Prostate gland (tissue), 2 donors: ENCODE measurements at regions not wholly inside any gene's neighbourhood (a gene's known extent, or its start where the extent isn't known, plus 50 kb on each side); places are given as distances from the start of the nearest gene placed in this dataset.

Experiments used
- DNase-seq: peaks from one replicate; pipeline ENCODE4 v3.0.0-alpha.2; 2019; ENCODE audit warnings: low spot score
- H3K27ac ChIP-seq, 2 donors: fragments of 200-600 bp; sonication (generic); 2 replicates each; pipeline ENCODE4 v1.5.1; 2017 to 2019
- H3K27me3 ChIP-seq: fragments of 200-600 bp; sonication (generic); replicated peaks from 2 replicates; pipeline ENCODE4 v1.5.1; 2019; ENCODE audit not compliant: insufficient read depth
- H3K36me3 ChIP-seq, 2 donors: fragments of 200-600 bp; sonication (generic); 1 replicate in 1 of 2; 2 replicates in 1 of 2; pipeline versions ENCODE4 v1.5.1 to v1.8.1; 2017 to 2019
- H3K4me1 ChIP-seq: fragments of 200-600 bp; sonication (generic); replicated peaks from 2 replicates; pipeline ENCODE4 v1.5.1; 2019
- H3K4me3 ChIP-seq, 2 donors: fragments of 200-600 bp; sonication (generic); 2 replicates each; pipeline ENCODE4 v1.5.1; 2017 to 2019
- H3K9me3 ChIP-seq: fragments of 200-600 bp; sonication (generic); 2 replicates; pipeline ENCODE4 v1.5.1; 2017
- POLR2A ChIP-seq: fragments of 450-650 bp; IDR thresholded peaks from one replicate; pipeline ENCODE4 v1.6.1; 2016; ENCODE audit warnings: antibody characterized with exemption, mild to moderate bottlenecking
- POLR2AphosphoS5 ChIP-seq: sonication (generic); formaldehyde crosslinking; IDR thresholded peaks from one replicate; pipeline ENCODE4 v1.6.1; 2017; ENCODE audit warnings: antibody characterized with exemption
- WGBS: methylation state at CpG from one replicate; pipeline ENCODE4 v1.1.5; 2018; 5-methylcytosine and 5-hydroxymethylcytosine counted together
- intact Hi-C: fragments of 100-400 bp; cut with DNase I; formaldehyde crosslinking; loops from one replicate; pipeline ENCODE4 v1.14.2; 2022
- TF ChIP-seq, protein P1 (sequence below), 4 experiments: fragments of 200-600 bp in 2 of 4; fragments of 450-650 bp in 2 of 4; sonication (generic) in 2 of 4; IDR thresholded peaks; 1 replicate in 3 of 4; 2 replicates in 1 of 4; pipeline ENCODE4 v1.5.1; 2016 to 2019; ENCODE audit warnings: antibody characterized with exemption in 4 of 4, mild to moderate bottlenecking in 2 of 4, moderate library complexity in 2 of 4

DNA sequence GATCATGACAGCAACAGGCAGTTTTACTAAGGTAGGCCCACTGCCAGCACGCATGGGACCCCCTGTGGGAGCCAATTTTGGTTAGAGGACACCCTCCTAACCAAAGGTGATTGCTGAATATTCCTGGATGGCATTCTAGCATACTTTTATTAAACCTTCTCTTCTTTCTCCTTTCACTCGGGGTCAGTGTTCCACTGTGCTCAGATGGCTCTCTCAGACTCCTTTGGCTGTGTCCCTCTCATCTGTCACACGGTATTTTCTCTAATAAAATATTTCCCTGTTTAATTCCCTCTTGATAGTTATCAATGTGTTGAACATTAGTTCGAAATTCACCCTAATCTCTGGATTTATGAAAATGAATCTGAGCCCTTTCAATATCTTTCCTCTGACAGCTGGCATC is 1315.3 kb downstream of the FSTL5 start:
- no peak overlapping the region for H3K27ac ChIP-seq
- no peaks in the 10 kb centered on the region for H3K9me3 ChIP-seq
- DNase-seq: no peak
- 59% methylated on average over 4 of the region's 4 CpGs for WGBS
- no peaks in the 10 kb centered on the region for H3K4me1 ChIP-seq
- no peaks in the 10 kb centered on the region for H3K27me3 ChIP-seq
- H3K36me3 ChIP-seq: no peaks in the 10 kb centered on the region
- intact Hi-C loops: no loop called here
- TF ChIP-seq POLR2A (no peak), POLR2AphosphoS5 (no peak)
- TF ChIP-seq, protein P1, sequence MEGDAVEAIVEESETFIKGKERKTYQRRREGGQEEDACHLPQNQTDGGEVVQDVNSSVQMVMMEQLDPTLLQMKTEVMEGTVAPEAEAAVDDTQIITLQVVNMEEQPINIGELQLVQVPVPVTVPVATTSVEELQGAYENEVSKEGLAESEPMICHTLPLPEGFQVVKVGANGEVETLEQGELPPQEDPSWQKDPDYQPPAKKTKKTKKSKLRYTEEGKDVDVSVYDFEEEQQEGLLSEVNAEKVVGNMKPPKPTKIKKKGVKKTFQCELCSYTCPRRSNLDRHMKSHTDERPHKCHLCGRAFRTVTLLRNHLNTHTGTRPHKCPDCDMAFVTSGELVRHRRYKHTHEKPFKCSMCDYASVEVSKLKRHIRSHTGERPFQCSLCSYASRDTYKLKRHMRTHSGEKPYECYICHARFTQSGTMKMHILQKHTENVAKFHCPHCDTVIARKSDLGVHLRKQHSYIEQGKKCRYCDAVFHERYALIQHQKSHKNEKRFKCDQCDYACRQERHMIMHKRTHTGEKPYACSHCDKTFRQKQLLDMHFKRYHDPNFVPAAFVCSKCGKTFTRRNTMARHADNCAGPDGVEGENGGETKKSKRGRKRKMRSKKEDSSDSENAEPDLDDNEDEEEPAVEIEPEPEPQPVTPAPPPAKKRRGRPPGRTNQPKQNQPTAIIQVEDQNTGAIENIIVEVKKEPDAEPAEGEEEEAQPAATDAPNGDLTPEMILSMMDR (IDR thresholded peaks at IDR 0.05): no peak
- no peak overlapping the region for H3K4me3 ChIP-seq

DNA sequence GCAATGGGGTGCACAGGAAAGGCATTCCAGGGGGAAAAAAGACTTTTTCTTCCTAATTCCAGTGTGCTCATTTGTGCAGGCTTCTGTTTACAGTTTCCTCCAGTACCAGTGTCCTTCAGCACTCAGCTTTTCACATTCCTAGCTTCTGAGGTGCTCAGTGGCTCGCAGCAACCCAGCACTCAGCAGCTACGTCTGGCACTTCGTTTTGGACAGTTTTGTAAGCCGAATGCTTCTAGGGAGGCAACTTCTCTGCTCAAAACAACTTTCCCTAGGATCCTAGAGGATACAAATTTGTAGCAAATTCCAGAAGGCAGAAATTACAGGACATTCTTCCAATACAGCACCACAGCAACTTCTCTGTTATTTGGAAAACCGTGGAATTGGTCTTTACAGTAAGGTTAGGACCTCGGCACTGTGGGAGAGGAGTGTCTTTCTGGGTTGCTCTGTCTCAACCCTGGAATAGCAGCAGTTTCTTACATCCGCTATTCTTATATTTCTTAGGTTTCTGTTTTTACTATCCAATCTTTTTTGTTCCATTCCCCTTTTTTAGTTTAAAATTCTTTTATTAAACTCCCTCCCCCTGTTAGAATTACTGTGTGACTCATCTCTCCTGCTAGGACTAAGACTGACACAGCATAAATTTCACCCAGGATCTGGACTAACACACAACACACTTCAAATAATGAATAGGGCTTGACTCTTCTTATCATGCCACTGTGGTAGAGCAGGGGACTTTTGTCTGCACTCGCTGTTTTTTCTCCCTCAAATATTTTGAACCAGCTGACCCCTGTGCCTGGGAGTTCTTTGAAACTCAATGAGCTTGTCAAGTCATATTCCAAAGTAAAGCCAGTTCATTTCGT is 1314.7 kb downstream of the FSTL5 start:
- Histone ChIP-seq H3K36me3 (no peaks in the 10 kb centered on the region), H3K4me1 (no peaks in the 10 kb centered on the region), H3K4me3 (no peak overlapping the region), H3K9me3 (no peaks in the 10 kb centered on the region), H3K27ac (no peak overlapping the region), H3K27me3 (no peaks in the 10 kb centered on the region)
- 58% methylated on average over 9 of the region's 9 CpGs for WGBS
- TF ChIP-seq, protein P1 (IDR thresholded peaks at IDR 0.05): no peak
- no peak for TF ChIP-seq POLR2AphosphoS5
- no peak for TF ChIP-seq POLR2A
- intact Hi-C loops: no loop called here
- DNase-seq: no peak

DNA sequence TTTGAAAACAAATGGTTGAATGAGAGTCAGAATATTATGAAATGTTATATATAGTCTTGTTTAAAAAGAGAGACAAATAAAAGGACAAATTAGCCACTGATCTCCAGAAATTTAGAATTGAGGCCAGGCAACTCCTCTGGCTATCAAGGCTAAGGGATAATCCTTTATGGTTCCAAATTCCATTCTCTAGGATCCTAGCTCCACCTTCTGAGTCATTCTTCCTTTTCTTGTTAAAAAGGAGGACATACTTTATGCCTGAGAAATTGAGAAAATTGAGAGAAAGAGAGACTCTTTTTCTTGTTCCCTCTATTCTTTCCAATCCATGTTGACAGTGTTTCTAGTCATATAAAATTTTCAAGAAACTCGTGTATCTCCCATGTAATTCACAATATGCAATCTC is 1299.5 kb downstream of the FSTL5 start:
- Histone ChIP-seq H3K27me3 (no peaks in the 10 kb centered on the region), H3K27ac (no peak overlapping the region), H3K4me1 (no peaks in the 10 kb centered on the region), H3K4me3 (no peak overlapping the region), H3K9me3 (no peaks in the 10 kb centered on the region), H3K36me3 (no peaks in the 10 kb centered on the region)
- TF ChIP-seq, protein P1 (IDR thresholded peaks at IDR 0.05): no peak
- TF ChIP-seq POLR2A (no peak), POLR2AphosphoS5 (no peak)
- no peak for DNase-seq
- 67% methylated on average over 1 of the region's 1 CpG for WGBS
- intact Hi-C loops: no loop called here

DNA sequence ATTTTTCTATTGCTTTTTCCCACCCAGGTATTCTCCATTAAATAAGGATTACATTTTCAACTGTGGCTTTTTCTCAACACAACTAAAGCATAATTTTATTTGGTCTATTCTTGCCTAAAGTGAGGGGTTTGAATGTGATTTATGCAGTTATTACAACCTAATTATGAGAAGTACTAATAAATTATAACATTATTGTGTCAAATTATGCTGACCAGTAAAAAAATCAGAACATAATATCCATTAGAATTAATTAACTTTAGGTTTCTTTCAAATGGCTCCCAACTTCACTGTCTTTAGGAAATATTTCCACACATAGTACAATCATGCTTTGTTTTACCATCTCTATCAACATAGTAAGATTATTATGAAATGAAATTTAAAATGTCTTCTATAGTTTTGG is 1293.9 kb downstream of the FSTL5 start:
- TF ChIP-seq POLR2A (no peak), POLR2AphosphoS5 (no peak)
- TF ChIP-seq, protein P1 (IDR thresholded peaks at IDR 0.05): no peak
- Histone ChIP-seq H3K36me3 (no peaks in the 10 kb centered on the region), H3K4me3 (no peak overlapping the region), H3K4me1 (no peaks in the 10 kb centered on the region), H3K27ac (no peak overlapping the region), H3K27me3 (no peaks in the 10 kb centered on the region), H3K9me3 (no peaks in the 10 kb centered on the region)
- DNase-seq: no peak
- intact Hi-C loops: no loop called here

DNA sequence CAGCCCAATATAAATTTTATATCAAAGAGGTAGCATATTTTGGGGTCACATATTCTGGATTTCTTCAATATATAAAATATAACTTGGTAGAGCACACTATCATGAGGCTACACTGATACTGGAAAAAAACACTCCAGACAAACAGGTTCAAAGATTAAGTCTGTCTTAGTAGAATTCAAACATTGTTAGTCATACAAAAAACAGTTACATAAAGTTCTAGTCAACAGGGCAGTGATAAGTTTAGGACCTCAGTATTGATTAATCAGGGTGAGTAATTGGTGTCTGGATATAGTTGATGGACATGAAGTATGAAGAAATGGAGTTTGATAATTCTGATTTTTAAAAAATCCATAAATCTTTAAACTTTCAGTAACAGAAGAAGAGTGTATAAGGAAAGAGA is 1291.3 kb downstream of the FSTL5 start:
- intact Hi-C loops: no loop called here
- H3K4me3 ChIP-seq: no peak overlapping the region
- H3K36me3 ChIP-seq: no peaks in the 10 kb centered on the region
- DNase-seq: no peak
- H3K27me3 ChIP-seq: no peaks in the 10 kb centered on the region
- TF ChIP-seq, protein P1 (IDR thresholded peaks at IDR 0.05): no peak
- no peak for TF ChIP-seq POLR2AphosphoS5
- TF ChIP-seq POLR2A: no peak
- no peaks in the 10 kb centered on the region for H3K9me3 ChIP-seq
- H3K27ac ChIP-seq: no peak overlapping the region
- H3K4me1 ChIP-seq: no peaks in the 10 kb centered on the region
